HCT116 (cell line): ENCODE measurements at regions not wholly inside any gene's neighbourhood (a gene's known extent, or its start where the extent isn't known, plus 50 kb on each side); places are given as distances from the start of the nearest gene placed in this dataset.

ENCODE experiments used
- ATF3 ChIP-seq: IDR thresholded peaks from 2 replicates; pipeline ENCODE4 v1.6.1; 2012
- CEBPB ChIP-seq: IDR thresholded peaks from 2 replicates; pipeline ENCODE4 v1.6.1; 2012; ENCODE audit warnings: low read depth
- CTCF ChIP-seq, 3 experiments: fragments of 200-600 bp in 1 of 3; sonication (generic) in 1 of 3; IDR thresholded peaks in 2 of 3; conservative IDR thresholded peaks in 1 of 3; 2 replicates each; pipeline ENCODE4 v1.5.1; 2012 to 2017; ENCODE audit warnings: low read depth in 2 of 3, low read length in 2 of 3, antibody characterized with exemption in 1 of 3, borderline replicate concordance in 1 of 3, control low read depth in 1 of 3, mild to moderate bottlenecking in 1 of 3, mixed read lengths in 1 of 3, mixed run types in 1 of 3, moderate library complexity in 1 of 3; ENCODE audit not compliant: insufficient read depth in 1 of 3
- EGR1 ChIP-seq: IDR thresholded peaks from 2 replicates; pipeline ENCODE4 v1.6.1; 2012; ENCODE audit warnings: low read depth
- EZH2 ChIP-seq: fragments of 200-600 bp; sonication (generic); IDR thresholded peaks from 2 replicates; pipeline ENCODE4 v1.6.1; 2017; ENCODE audit warnings: antibody characterized with exemption, mixed run types
- FOSL1 ChIP-seq: IDR thresholded peaks from 2 replicates; pipeline ENCODE4 v1.6.1; 2012; ENCODE audit warnings: low read depth
- JUND ChIP-seq: IDR thresholded peaks from 2 replicates; pipeline ENCODE4 v1.6.1; 2012
- POLR2A ChIP-seq: IDR thresholded peaks from 2 replicates; pipeline ENCODE4 v1.7.0; 2011; ENCODE audit warnings: borderline replicate concordance; ENCODE audit not compliant: insufficient read depth, insufficient read length; ENCODE audit errors: extremely low read depth
- POLR2AphosphoS5 ChIP-seq: IDR thresholded peaks from 2 replicates; pipeline ENCODE4 v1.6.1; 2011; ENCODE audit warnings: mild to moderate bottlenecking, low read depth, low read length, moderate library complexity
- REST ChIP-seq: IDR thresholded peaks from 2 replicates; pipeline ENCODE4 v1.6.1; 2012; ENCODE audit warnings: low read depth
- ZNF274 ChIP-seq: fragments of 200-500 bp; sonication (Bioruptor generic); IDR thresholded peaks from 2 replicates; pipeline ENCODE4 v1.6.1; 2014; ENCODE audit warnings: mild to moderate bottlenecking, low read depth, low read length, inconsistent platforms

DNA sequence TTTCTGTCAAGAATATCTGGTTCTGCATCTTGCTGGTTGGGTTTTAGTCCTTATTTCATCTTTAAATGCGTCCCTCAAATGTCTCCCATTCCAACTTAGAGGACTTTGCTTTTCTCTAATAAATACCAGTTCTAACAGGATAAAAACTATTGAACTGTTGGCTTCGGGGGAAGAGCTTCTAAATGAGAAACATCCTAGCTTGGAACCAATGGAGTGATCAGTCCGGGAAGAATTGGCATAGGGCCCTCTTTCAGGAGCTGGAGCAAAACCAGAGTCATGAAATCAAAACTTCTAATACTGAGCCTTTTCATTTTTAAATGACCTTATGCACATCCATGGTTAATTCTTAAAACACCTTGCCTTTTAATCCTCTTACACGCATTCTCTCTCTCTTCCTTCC is 401.6 kb upstream of the SMIM21 start:
- TF ChIP-seq CTCF (IDR thresholded peaks at IDR 0.05 in 2 of 3, conservative IDR thresholded peaks at IDR 0.05 in 1 of 3; ENCODE audit: borderline replicate concordance in 1 of 3, insufficient read depth in 1 of 3, low read depth in 2 of 3, low read length in 2 of 3) (no peak), POLR2A (no peak), REST (no peak), JUND (no peak), ZNF274 (no peak), CEBPB (no peak), EGR1 (no peak), FOSL1 (no peak), ATF3 (no peak), EZH2 (no peak), POLR2AphosphoS5 (no peak)
